ENCODE measurements at regions not wholly inside any gene's neighbourhood (a gene's known extent, or its start where the extent isn't known, plus 50 kb on each side); places are given as distances from the start of the nearest gene placed in this dataset.
"Not testable (repeated sequence)": the region's sequence is repeated elsewhere in the genome, so short reads cannot be mapped to it uniquely, and the experiment has no call there.

GRCh38 chr1:238443687-238444086 lies 553.0 kb upstream of the ZP4 start:
- no peak overlapping the region for H3K4me3 ChIP-seq (ENCODE audit: low read depth, low read length)
- H3K36me3 ChIP-seq (ENCODE audit: control insufficient read depth, insufficient read depth, low read length): no peaks in the 10 kb centered on the region
- no peak for DNase-seq (ENCODE audit: low read depth)
- TF ChIP-seq, protein P1, sequence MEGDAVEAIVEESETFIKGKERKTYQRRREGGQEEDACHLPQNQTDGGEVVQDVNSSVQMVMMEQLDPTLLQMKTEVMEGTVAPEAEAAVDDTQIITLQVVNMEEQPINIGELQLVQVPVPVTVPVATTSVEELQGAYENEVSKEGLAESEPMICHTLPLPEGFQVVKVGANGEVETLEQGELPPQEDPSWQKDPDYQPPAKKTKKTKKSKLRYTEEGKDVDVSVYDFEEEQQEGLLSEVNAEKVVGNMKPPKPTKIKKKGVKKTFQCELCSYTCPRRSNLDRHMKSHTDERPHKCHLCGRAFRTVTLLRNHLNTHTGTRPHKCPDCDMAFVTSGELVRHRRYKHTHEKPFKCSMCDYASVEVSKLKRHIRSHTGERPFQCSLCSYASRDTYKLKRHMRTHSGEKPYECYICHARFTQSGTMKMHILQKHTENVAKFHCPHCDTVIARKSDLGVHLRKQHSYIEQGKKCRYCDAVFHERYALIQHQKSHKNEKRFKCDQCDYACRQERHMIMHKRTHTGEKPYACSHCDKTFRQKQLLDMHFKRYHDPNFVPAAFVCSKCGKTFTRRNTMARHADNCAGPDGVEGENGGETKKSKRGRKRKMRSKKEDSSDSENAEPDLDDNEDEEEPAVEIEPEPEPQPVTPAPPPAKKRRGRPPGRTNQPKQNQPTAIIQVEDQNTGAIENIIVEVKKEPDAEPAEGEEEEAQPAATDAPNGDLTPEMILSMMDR (IDR thresholded peaks at IDR 0.05; ENCODE audit: insufficient read depth, low read length, poor library complexity, severe bottlenecking): no peak
- H3K27me3 ChIP-seq (ENCODE audit: control insufficient read depth, insufficient read depth, low read length): no peaks in the 10 kb centered on the region

DNA sequence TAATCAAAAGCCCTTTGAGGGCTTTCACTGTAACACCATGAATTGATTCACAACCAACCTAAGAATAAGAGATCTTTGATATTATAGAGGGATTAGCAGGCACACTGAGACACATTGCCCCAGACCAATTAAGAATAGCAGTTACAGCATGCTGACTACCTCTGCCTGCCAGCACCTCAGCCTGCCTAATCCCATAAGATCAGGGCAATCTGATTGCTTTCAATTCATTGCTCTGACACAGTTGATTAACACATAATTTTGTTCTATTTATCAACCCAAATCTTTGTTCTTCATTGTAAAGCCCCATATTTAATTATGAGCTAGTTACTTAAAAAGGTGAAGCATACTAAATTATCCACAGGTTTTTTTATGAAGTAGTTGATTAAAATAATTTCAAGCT lies 548.8 kb upstream of the ZP4 start:
- TF ChIP-seq, protein P1 (IDR thresholded peaks at IDR 0.05; ENCODE audit: insufficient read depth, low read length, poor library complexity, severe bottlenecking): no peak
- Histone ChIP-seq H3K4me3 (ENCODE audit: low read depth, low read length) (no peak overlapping the region), H3K27me3 (ENCODE audit: control insufficient read depth, insufficient read depth, low read length) (no peaks in the 10 kb centered on the region), H3K36me3 (ENCODE audit: control insufficient read depth, insufficient read depth, low read length) (no peaks in the 10 kb centered on the region)
- DNase-seq (ENCODE audit: low read depth): no peak

DNA sequence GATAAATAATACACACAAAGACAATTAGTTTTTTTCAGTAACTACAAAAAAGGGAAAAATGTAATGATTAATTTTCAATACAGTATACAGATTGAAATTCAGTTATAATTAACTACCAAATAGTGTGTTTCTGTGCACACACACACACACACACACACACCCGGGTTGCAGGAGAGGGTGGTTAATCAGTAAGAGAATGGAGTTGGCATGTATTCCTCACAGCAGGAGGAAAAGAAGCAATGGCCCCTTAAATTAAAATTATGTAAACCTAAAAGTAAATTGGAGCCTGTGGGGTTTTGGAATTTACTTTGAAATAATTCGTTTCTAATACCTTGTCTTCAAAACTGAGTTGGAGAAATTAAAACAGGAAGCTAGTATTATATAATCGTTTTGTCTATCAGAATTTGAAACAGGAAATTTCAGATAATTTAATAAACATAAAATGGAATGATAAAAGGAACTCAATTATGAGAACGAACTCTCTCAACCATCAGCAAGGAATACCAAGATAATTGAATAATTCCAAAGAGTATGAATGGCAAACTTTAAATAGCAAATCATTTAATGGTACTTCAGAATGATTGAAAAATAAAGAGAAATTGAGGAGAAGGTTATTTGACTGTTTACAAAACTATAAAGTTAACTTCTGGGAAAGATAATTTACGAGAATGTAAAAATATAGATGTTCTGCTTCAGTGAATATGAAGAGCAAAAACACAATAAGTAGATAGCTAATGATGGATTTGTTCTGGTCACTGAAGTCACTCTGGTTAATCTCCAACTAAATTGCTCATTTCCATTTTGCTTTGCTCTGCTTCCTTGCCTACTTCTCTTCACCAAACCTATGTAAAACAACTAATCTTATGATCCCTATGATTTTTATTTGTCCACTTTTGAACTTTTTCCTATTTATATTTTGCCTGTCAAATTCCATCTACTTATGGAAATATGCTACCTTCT lies 547.9 kb upstream of the ZP4 start:
- no peak overlapping the region for H3K4me3 ChIP-seq (ENCODE audit: low read depth, low read length)
- no peaks in the 10 kb centered on the region for H3K36me3 ChIP-seq (ENCODE audit: control insufficient read depth, insufficient read depth, low read length)
- no peaks in the 10 kb centered on the region for H3K27me3 ChIP-seq (ENCODE audit: control insufficient read depth, insufficient read depth, low read length)
- TF ChIP-seq, protein P1 (IDR thresholded peaks at IDR 0.05; ENCODE audit: insufficient read depth, low read length, poor library complexity, severe bottlenecking): no peak
- DNase-seq (ENCODE audit: low read depth): peak; percentile 19

DNA sequence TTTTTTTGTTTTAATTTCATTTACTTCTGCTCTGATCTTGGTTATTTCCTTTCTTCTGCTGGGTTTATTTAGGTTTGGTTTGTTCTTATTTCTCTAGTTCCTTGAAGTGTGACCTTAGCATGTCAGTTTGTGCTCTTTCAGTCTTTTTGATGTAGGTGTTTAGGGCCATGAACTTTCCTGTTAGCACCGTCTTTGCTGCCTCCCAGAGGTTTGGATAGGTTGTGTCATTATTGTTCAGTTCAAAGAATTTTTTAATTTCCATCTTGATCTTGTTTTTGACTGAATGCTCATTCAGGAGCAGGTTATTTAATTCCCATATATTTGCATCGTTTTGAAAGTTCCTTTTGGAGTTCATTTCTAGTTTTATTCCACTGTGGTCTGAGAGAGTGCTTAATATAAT lies 539.0 kb upstream of the ZP4 start:
- not testable (repeated sequence) for DNase-seq (ENCODE audit: low read depth); H3K27me3 ChIP-seq (ENCODE audit: control insufficient read depth, insufficient read depth, low read length); H3K36me3 ChIP-seq (ENCODE audit: control insufficient read depth, insufficient read depth, low read length); H3K4me3 ChIP-seq (ENCODE audit: low read depth, low read length)

- H3K4me3 ChIP-seq (ENCODE audit: low read depth, low read length): no peak overlapping the region
- H3K36me3 ChIP-seq (ENCODE audit: control insufficient read depth, insufficient read depth, low read length): no peaks in the 10 kb centered on the region
- H3K27me3 ChIP-seq (ENCODE audit: control insufficient read depth, insufficient read depth, low read length): no peaks in the 10 kb centered on the region
- DNase-seq (ENCODE audit: low read depth): no peak
- TF ChIP-seq, protein P1 (IDR thresholded peaks at IDR 0.05; ENCODE audit: insufficient read depth, low read length, poor library complexity, severe bottlenecking): no peak
Measured at GRCh38 chr1:238419209-238419608, 528.5 kb upstream of the ZP4 start.

GRCh38 chr1:238409932-238410331 lies 519.2 kb upstream of the ZP4 start:
- peak; percentile 43 for DNase-seq (ENCODE audit: low read depth)
- TF ChIP-seq, protein P1 (IDR thresholded peaks at IDR 0.05; ENCODE audit: insufficient read depth, low read length, poor library complexity, severe bottlenecking): no peak
- Histone ChIP-seq H3K27me3 (ENCODE audit: control insufficient read depth, insufficient read depth, low read length) (no peaks in the 10 kb centered on the region), H3K36me3 (ENCODE audit: control insufficient read depth, insufficient read depth, low read length) (no peaks in the 10 kb centered on the region), H3K4me3 (ENCODE audit: low read depth, low read length) (no peak overlapping the region)

Data from kidney epithelial cell (primary cell).